Astrocyte (in vitro differentiated cells and primary cell): ENCODE measurements at regions not wholly inside any gene's neighbourhood (a gene's known extent, or its start where the extent isn't known, plus 50 kb on each side); places are given as distances from the start of the nearest gene placed in this dataset.
A peak's percentile ranks its signal among the peaks of the same experiment; 100 is the strongest.

ENCODE experiments used
- DNase-seq: peaks from one replicate; pipeline ENCODE4 v3.0.0-alpha.2; 2010; ENCODE audit warnings: low read depth
- FAIRE-seq: peaks from 2 replicates; lab custom pipeline; 2011; peaks lifted over from hg19 to GRCh38; lab: Jason Lieb, UNC
- H2AFZ ChIP-seq: 2 replicates; pipeline ENCODE4 v1.6.0; 2012; ENCODE audit warnings: low read depth, low read length, inconsistent platforms
- H3K27ac ChIP-seq: 2 replicates; pipeline ENCODE4 v1.5.1; 2011; ENCODE audit warnings: low read depth, low read length, inconsistent platforms
- H3K27me3 ChIP-seq: 2 replicates; pipeline ENCODE4 v1.6.0; 2011; ENCODE audit warnings: low read length, inconsistent platforms; ENCODE audit not compliant: insufficient read depth
- H3K36me3 ChIP-seq: 2 replicates; pipeline ENCODE4 v1.5.1; 2011; ENCODE audit warnings: low read length, inconsistent platforms; ENCODE audit not compliant: insufficient read depth
- H3K4me1 ChIP-seq: 2 replicates; pipeline ENCODE4 v1.5.1; 2011; ENCODE audit warnings: low read length, inconsistent platforms; ENCODE audit not compliant: insufficient read depth
- H3K4me2 ChIP-seq: 2 replicates; pipeline ENCODE4 v1.6.0; 2012; ENCODE audit warnings: low read length, inconsistent platforms
- H3K4me3 ChIP-seq: 2 replicates; pipeline ENCODE4 v1.5.1; 2011; ENCODE audit warnings: low read depth, mild to moderate bottlenecking, low read length, inconsistent platforms; ENCODE audit not compliant: insufficient read depth
- H3K79me2 ChIP-seq: 2 replicates; pipeline ENCODE4 v1.6.0; 2012; ENCODE audit warnings: mild to moderate bottlenecking, low read length, inconsistent platforms; ENCODE audit not compliant: insufficient read depth
- H3K9ac ChIP-seq: 2 replicates; pipeline ENCODE4 v1.6.0; 2012; ENCODE audit warnings: mild to moderate bottlenecking, low read length, inconsistent platforms
- H3K9me3 ChIP-seq: 2 replicates; pipeline ENCODE4 v1.5.1; 2012; ENCODE audit warnings: low read depth, mild to moderate bottlenecking, low read length, inconsistent platforms; ENCODE audit not compliant: insufficient read depth
- H4K20me1 ChIP-seq: 2 replicates; pipeline ENCODE4 v1.6.0; 2012; ENCODE audit warnings: low read length, inconsistent platforms; ENCODE audit not compliant: insufficient read depth
- H3K27ac Mint-ChIP-seq: one replicate; pipeline ENCODE4 v1.8.0; 2021; ENCODE audit warnings: mild to moderate bottlenecking, mixed read lengths; ENCODE audit not compliant: unreplicated experiment
- H3K27me3 Mint-ChIP-seq: one replicate; pipeline ENCODE4 v1.8.0; 2021; ENCODE audit warnings: low read depth, mixed read lengths; ENCODE audit not compliant: unreplicated experiment
- H3K36me3 Mint-ChIP-seq: one replicate; pipeline ENCODE4 v1.8.0; 2021; ENCODE audit warnings: low read depth, mixed read lengths; ENCODE audit not compliant: unreplicated experiment
- H3K4me1 Mint-ChIP-seq: one replicate; pipeline ENCODE4 v1.8.0; 2021; ENCODE audit warnings: low read depth, mixed read lengths; ENCODE audit not compliant: unreplicated experiment
- H3K4me3 Mint-ChIP-seq: one replicate; pipeline ENCODE4 v1.8.0; 2021; ENCODE audit warnings: mild to moderate bottlenecking, moderate library complexity, mixed read lengths; ENCODE audit not compliant: unreplicated experiment
- H3K9me3 Mint-ChIP-seq: one replicate; pipeline ENCODE4 v1.8.0; 2021; ENCODE audit warnings: mild to moderate bottlenecking, mixed read lengths; ENCODE audit not compliant: unreplicated experiment
- CTCF ChIP-seq: IDR thresholded peaks from 2 replicates; pipeline ENCODE4 v1.5.1; 2011; ENCODE audit warnings: low read depth, mild to moderate bottlenecking, inconsistent platforms, low read length, moderate library complexity; ENCODE audit not compliant: insufficient read depth
- EZH2 ChIP-seq: IDR thresholded peaks from 2 replicates; pipeline ENCODE4 v1.6.1; 2012; ENCODE audit warnings: mild to moderate bottlenecking, low read length, inconsistent platforms; ENCODE audit not compliant: insufficient read depth

GRCh38 chr18:78584459-78585022 lies 395.1 kb upstream of the SALL3 start:
- H3K36me3 ChIP-seq: no peaks in the 10 kb centered on the region
- DNase-seq: no peak
- no peak overlapping the region for H3K27ac Mint-ChIP-seq

GRCh38 chr18:78586586-78586985 lies 393.0 kb upstream of the SALL3 start:
- FAIRE-seq (no peak), DNase-seq (no peak)
- H3K4me2 ChIP-seq: no peak overlapping the region
- no peak for TF ChIP-seq EZH2
- no peak for TF ChIP-seq CTCF
- H3K27me3 Mint-ChIP-seq: no peaks in the 10 kb centered on the region
- peaks cover 8% of the 10 kb centered on the region for H3K9me3 Mint-ChIP-seq
- H3K27ac Mint-ChIP-seq: no peak overlapping the region
- no peaks in the 10 kb centered on the region for H3K36me3 Mint-ChIP-seq
- no peak overlapping the region for H3K4me3 Mint-ChIP-seq
- H3K4me3 ChIP-seq: no peak overlapping the region
- H3K9me3 ChIP-seq: peaks cover 3% of the 10 kb centered on the region
- H3K27me3 ChIP-seq: no peaks in the 10 kb centered on the region
- no peaks in the 10 kb centered on the region for H4K20me1 ChIP-seq
- peak overlapping the region; percentile 26 for H3K27ac ChIP-seq
- H3K36me3 ChIP-seq: no peaks in the 10 kb centered on the region
- H3K4me1 Mint-ChIP-seq: no peaks in the 10 kb centered on the region
- H3K4me1 ChIP-seq: peaks cover 8% of the 10 kb centered on the region
- H3K79me2 ChIP-seq: no peaks in the 10 kb centered on the region
- H2AFZ ChIP-seq: no peak overlapping the region
- peak overlapping the region; percentile 37 for H3K9ac ChIP-seq

More at GRCh38 chr18:78584459-78585022, 395.1 kb upstream of the SALL3 start:
- no peak overlapping the region for H3K4me3 ChIP-seq
- peaks cover 8% of the 10 kb centered on the region for H3K4me1 ChIP-seq
- H3K4me3 Mint-ChIP-seq: no peak overlapping the region
- H3K27me3 ChIP-seq: no peaks in the 10 kb centered on the region
- no peaks in the 10 kb centered on the region for H3K4me1 Mint-ChIP-seq
- H3K36me3 Mint-ChIP-seq: no peaks in the 10 kb centered on the region
- no peak overlapping the region for H3K4me2 ChIP-seq
- H3K27ac ChIP-seq: no peak overlapping the region
- no peak for TF ChIP-seq CTCF
- TF ChIP-seq EZH2: no peak
- H3K79me2 ChIP-seq: no peaks in the 10 kb centered on the region
- FAIRE-seq: no peak
- H3K9ac ChIP-seq: no peak overlapping the region
- H4K20me1 ChIP-seq: no peaks in the 10 kb centered on the region
- H3K9me3 Mint-ChIP-seq: peaks cover 10% of the 10 kb centered on the region
- H2AFZ ChIP-seq: no peak overlapping the region
- no peaks in the 10 kb centered on the region for H3K27me3 Mint-ChIP-seq
- H3K9me3 ChIP-seq: peaks cover 3% of the 10 kb centered on the region

GRCh38 chr18:78587096-78587495 lies 392.5 kb upstream of the SALL3 start:
- no peak for FAIRE-seq
- H3K4me1 Mint-ChIP-seq: no peaks in the 10 kb centered on the region
- no peaks in the 10 kb centered on the region for H3K79me2 ChIP-seq
- no peak overlapping the region for H3K27ac Mint-ChIP-seq
- peaks cover 8% of the 10 kb centered on the region for H3K4me1 ChIP-seq
- no peaks in the 10 kb centered on the region for H3K27me3 ChIP-seq
- peaks cover 3% of the 10 kb centered on the region for H3K9me3 ChIP-seq
- peaks cover 8% of the 10 kb centered on the region for H3K9me3 Mint-ChIP-seq
- TF ChIP-seq EZH2: no peak
- TF ChIP-seq CTCF: no peak
- H3K27ac ChIP-seq: peak overlapping the region; percentile 26
- H3K4me3 Mint-ChIP-seq: no peak overlapping the region
- no peaks in the 10 kb centered on the region for H3K27me3 Mint-ChIP-seq
- peak overlapping the region; percentile 37 for H3K9ac ChIP-seq
- H4K20me1 ChIP-seq: no peaks in the 10 kb centered on the region
- H2AFZ ChIP-seq: no peak overlapping the region
- no peaks in the 10 kb centered on the region for H3K36me3 Mint-ChIP-seq
- no peak overlapping the region for H3K4me2 ChIP-seq
- DNase-seq: peak; percentile 23
- H3K36me3 ChIP-seq: no peaks in the 10 kb centered on the region
- no peak overlapping the region for H3K4me3 ChIP-seq
